UCSD-AML1 (cell line): ENCODE measurements at regions not wholly inside any gene's neighbourhood (a gene's known extent, or its start where the extent isn't known, plus 50 kb on each side); places are given as distances from the start of the nearest gene placed in this dataset.

Source experiments
- DNase-seq: peaks from one replicate; lab custom pipeline; 2025; ENCODE audit not compliant: unreplicated experiment; lab: John Stamatoyannopoulos, UW

DNA sequence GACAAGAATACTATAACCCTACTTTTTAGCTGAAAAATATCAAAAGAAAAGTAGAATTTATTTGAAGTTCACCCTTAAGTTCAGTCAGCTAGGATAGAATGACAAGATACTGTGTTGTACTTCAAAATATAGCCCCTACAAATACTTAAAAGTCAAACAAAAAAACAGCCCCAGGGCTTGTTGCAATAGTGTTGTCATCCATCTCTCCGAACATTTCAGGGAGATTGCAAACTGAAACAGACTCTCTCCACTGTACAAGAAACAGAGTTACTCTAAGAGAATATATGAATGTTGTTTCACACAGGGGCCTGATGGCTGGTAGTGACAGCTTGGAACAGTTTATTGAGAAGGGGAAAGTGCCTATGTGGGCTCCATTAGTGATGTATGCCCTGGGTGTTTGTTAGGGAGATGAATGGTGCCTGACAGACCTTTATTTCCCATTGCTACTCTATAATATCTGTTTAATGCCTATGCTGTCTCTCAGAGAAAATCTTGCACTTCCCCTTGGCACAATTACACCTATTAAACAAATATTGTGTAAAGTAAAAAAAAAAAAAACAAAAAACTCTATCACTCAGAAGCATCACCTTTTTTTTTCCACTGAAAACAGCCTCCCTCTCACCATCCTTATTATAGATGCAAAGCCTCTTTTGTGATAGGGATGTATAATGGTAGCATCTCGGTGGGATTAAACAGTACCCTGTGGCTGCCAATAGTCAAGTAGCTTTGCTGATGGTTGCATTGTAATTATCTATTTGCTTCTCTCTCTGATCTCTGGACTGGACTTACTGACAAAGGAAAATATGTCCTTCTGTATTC lies 506.3 kb upstream of the LUZP2 start:
- no peak for DNase-seq

GRCh38 chr11:23991165-23991539 lies 505.7 kb upstream of the LUZP2 start:
- DNase-seq, result no peak

DNA sequence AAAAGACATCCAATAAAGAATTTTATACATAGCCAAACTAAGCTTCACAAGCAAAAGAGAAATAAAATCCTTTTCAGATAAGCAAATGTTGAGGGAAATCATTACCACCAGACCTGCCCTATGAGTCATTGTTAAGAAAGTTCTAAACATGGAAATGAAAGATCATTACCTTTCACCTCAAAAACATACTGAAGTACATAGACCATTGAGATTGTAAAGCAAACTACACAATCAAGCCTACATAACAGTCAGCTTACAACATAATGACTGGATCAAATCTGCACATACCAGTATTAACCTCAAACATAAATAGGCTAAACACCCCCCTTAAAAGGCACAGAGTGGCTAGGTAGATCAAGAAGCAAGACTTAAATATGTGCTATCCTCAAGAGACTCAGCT lies 501.0 kb upstream of the LUZP2 start:
- DNase-seq, result no peak

DNA sequence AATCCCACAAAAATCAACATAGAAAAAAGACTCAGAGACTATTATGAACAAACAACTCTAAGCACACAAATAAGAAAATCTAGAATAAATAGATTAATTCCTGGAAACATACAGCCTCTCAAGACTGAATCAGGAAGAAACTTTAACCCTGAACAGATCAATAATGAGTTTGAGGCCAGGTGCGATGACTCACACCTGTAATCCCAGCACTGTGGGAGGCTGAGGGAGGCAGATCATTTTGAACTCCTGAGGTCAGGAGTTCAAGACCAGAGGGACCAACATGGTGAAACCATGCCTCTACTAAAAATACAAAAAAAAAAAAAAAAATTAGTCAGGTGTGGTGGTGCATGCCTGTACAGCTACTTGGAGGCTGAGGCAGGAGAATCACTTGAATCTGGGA lies 499.5 kb upstream of the LUZP2 start:
- DNase-seq, result no peak

DNA sequence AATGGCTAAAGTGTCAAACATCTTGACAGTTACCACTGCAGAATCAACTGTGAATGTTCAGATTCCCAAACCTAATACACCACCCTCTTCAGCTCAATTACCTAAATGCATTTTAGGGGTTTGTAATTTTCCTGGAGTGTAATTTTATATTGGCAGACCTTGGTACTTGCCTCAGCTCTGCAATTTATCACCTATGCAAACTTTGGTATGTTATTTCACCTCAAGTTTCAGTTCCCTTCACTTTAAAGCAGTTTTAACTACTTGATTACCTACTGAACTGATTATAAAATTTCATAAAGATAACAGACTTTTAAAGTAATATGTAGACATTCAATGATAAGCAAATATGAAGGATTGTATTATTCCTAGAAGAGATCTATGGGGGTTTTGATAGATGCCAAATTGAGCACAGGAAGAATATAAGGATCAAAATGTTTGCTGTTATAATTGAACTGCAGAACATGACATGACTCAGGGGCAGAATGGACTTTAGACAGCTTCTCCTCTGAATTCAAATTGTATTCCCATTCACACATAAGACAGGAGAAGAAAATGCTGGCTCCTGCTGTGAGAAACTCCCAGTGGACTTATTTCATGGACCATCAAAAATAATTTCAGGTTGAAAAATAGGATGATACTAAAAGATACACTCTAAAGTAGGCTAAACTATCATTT lies 491.5 kb upstream of the LUZP2 start:
- no peak for DNase-seq

- no peak for DNase-seq
These were observed 453.0 kb upstream of the LUZP2 start for GRCh38 chr11:24043842-24044241.

DNA sequence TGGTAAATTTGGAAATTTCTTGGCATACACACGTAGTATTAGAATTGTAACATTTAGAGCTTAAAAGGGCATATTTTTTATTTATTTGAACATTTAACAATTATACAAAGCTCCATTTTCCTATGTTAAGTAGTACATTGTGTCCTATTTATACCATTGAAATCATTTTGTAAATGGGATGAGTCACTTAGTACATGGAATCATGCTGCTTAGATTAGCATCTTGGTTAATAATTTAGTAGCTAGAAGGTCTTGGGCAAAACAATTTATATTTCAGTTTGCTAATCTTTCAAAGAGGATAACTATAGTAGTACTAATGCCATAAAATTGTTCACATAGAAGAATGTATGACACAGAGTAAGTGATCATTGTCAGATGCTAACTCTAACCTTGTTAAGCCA lies 450.1 kb upstream of the LUZP2 start:
- DNase-seq, result no peak

- DNase-seq, result no peak
These were observed 440.8 kb upstream of the LUZP2 start for GRCh38 chr11:24056051-24056450.

GRCh38 chr11:24060125-24060524 lies 436.7 kb upstream of the LUZP2 start:
- DNase-seq, result no peak

GRCh38 chr11:24064309-24064903 lies 432.4 kb upstream of the LUZP2 start:
- no peak for DNase-seq

- no peak for DNase-seq
These were observed 428.7 kb upstream of the LUZP2 start for GRCh38 chr11:24068197-24068596.

- no peak for DNase-seq
These were observed 426.4 kb upstream of the LUZP2 start for GRCh38 chr11:24070435-24070834.

- DNase-seq, result no peak
These were observed 418.8 kb upstream of the LUZP2 start for GRCh38 chr11:24078018-24078417.

DNA sequence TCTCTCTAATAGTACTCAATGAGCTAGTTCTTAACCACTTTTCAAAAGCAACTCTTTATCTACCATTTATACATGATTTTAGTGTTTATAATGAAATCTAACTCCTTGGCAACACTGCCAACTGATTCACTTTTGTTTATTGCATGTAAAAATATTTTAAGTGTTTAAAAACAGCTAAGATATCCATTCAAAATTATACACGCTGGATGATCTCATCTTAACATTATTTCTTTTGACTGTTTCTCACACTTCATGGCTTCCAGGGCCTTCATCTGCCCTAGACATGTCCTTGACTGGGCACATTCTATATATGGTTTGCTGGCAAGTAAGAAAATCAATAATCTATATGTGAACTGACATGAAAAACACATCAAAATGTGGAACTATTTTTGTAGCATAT lies 414.6 kb upstream of the LUZP2 start:
- DNase-seq, result no peak

DNA sequence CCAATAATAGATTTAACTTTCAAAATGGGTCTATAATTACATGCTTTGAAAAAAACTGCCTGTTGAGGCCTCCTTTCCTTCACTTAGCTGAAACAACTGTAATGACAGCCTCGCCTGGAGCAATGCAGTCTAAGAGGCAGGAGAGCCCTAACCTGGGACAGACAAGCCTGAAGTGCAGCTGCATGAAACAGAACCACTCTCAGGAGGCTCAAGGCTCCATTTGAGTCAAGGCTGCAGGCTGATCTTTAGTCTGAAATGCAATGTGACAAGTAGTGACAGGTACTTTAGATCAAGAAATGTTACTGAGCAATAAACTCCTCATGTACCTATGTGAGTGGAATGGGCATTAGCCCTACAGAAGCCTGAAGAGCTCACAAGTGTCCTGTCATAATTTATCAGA lies 414.0 kb upstream of the LUZP2 start:
- DNase-seq, result no peak

DNA sequence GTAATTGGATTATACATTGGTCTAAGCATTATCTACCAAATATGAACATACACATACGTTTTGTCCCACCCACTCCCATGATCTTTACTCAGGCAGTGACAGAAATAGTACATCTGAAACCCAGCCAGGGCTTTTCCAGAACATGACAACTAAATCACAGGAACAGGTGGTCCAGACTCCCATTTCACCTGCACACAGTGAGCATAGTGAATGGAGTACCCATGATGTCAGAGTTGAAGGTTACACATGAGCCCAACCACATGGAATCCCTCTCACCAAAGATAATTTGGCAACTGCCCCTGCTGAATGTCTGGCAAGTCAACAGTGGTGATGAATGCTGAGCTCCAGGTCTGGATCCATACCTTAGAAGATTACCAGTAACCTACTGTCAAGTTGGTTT lies 411.9 kb upstream of the LUZP2 start:
- no peak for DNase-seq

DNA sequence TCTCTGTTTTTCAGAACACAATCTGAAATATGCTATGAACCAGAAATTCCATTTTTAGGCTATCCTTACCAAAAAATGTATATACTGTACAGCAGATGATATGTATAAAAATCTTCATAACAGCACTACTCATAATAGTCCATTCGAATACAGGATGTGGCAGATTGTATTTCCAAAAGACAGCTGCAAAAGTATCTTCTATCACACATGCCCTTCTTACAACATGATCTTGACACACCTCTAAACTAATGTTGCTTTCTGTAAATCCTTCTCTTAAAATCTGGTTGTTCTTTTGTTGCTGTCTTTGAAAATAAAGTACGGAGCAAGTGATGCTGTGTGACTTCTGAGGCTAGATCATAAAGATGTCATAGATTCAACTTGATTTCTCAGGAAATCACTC lies 409.9 kb upstream of the LUZP2 start:
- DNase-seq, result no peak

GRCh38 chr11:24091594-24091993 lies 405.3 kb upstream of the LUZP2 start:
- no peak for DNase-seq

GRCh38 chr11:24093375-24093774 lies 403.5 kb upstream of the LUZP2 start:
- DNase-seq, result no peak

DNA sequence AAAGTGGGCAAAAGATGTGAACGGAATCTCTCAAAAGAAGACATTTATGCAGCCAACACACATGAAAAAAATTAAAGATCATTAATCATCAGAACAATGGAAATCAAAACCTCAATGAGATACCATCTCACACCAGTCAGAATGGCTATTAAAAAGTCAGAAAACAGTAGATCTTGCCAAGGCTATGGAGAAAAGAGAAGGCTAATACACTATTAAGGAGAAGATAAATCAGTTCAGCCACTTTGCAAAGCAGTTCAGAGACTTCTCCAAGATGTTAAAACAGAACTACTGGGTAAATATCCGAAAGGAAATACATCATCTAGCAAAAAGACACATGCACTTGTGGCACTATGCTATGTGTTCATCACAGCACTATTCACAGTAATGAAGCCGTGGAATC lies 388.2 kb upstream of the LUZP2 start:
- DNase-seq, result no peak

DNA sequence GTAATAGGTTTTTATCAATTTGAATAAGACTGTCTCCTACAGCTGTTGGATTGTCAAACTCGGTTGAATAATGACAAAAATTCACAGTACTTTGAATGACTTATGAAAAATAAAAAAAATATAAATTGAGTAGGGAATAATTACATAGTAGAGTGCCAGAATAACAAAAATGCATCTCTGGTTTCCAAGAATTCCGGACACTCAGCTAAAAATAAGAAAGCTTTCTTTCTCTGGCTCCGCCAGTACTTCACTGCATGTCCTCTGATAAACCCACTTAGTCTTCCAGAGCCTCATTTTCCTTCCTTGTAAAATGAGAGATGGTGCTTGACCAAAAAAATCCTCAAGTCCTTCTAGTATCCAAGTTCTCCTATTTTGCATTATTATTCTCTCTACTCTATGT lies 374.6 kb upstream of the LUZP2 start:
- no peak for DNase-seq

DNA sequence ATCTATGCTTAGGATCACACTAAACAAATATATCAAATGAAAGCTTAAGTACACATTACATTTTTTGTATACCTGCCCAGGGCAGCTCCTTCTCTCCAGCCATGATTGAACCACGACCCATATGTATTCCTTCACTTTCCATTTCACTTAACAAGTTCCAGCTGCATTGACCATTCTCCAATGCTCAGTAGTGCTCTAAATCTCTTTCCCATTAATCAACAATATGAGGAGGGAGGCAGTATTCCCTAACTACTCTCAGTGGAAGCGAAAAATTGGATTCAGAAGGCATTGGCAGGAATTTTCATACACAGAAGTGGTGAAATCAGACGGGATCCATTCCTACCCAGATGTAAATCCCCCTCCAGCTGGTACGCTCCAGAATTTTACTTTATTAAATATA lies 372.0 kb upstream of the LUZP2 start:
- DNase-seq, result no peak
